T1000 (cell line): ENCODE measurements at regions not wholly inside any gene's neighbourhood (a gene's known extent, or its start where the extent isn't known, plus 50 kb on each side); places are given as distances from the start of the nearest gene placed in this dataset.
"Not testable (repeated sequence)": the region's sequence is repeated elsewhere in the genome, so short reads cannot be mapped to it uniquely, and the experiment has no call there.

Source experiments
- DNase-seq: peaks from one replicate; lab custom pipeline; 2025; ENCODE audit warnings: mixed read lengths; lab: John Stamatoyannopoulos, UW

GRCh38 chr2:91839904-91840868 is 3031.0 kb upstream of the TEKT4 start:
- no peak for DNase-seq

DNA sequence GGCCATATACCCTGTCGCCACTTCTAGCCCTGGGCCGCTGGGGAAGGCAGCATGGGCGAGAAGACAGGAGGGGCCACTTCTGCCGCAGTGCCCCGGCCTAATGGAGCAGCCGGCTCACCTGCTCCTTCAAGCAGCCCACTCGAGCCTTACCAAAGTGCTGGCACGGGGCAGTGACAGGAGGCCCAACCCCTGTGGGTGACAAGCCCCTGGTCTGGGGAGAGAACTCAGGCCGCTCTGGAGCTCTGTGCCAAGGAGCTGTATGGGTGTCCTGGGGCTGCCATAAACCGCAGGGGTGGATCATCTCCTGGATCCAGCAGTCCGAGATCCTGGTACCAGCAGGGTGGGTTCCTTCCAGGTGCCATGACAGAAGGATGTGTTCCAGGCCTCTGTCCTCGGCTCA is 3029.0 kb upstream of the TEKT4 start:
- not testable (repeated sequence) for DNase-seq

DNA sequence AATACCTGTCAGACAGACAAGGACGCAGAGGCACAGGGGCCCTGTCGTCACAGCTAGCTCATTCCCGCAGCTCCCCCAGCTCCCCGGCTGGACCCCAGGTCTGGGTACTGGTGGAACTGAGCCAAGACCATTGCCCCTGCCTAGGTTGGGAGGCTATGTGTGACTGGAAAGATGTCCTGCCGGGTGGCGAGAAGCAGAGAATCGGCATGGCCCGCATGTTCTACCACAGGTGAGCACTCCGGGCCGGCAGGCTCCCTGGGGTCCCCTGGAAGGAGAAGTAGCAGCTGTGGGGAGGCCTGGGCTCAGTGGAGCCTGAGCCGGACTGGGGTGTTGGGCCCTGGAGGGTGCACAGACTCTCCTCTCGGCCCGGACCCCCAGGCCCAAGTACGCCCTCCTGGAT is 3028.3 kb upstream of the TEKT4 start:
- not testable (repeated sequence) for DNase-seq

DNA sequence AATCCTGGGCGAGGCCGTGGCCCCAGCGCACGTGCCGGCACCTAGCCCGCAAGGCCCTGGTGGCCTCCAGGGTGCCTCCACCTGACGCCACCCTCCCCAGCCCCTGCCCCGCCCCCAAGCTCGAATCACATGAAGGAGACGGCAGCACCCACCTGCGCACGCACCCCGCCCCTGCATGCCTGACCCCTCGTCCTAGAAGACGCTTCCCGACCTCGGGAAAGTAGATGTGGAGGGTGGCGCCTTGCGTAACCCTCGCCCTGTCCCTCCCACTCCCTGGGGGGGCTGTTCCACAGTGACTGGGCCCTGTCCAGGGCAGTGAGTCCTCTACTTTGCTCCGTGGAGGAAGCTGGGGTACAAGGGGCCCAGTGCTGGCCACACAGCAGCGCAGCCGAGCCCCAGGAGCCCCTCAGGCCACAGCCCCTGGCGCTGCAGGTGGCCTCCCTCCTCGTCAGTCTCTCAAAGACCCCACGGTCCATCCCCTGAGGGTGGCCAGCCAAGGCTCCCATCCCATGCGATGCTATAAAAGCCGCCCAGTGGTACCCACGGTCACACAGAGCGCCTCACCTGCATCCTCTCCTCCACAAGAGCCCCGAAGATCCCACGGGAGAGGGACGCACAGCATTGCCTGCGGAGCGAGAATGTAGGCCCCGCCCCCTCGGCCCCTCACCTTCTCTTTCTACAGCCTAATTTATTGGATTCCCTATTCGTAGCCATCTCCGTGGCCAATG is 3027.3 kb upstream of the TEKT4 start:
- not testable (repeated sequence) for DNase-seq

DNA sequence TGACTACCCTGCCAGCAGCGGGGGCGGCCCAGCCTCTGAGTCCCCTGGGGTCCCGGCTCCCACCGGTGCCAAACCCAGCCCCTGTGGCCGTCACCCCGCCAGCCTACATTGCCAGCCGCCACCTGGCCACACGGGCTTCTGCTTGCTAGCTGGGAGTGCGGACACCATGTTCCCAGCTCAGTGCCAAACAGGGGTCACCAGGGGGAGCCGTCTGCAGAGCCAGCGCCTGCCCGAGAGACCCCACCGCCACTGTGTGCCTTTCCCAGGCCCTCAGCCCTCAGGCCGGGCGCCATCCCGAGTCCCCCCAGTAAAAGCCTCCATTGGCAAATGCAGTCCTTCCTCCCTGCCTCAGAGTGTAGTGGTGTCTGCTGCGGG is 3026.8 kb upstream of the TEKT4 start:
- DNase-seq = not testable (repeated sequence)

- not testable (repeated sequence) for DNase-seq
These were observed 3024.8 kb upstream of the TEKT4 start for GRCh38 chr2:91846388-91846787.

DNA sequence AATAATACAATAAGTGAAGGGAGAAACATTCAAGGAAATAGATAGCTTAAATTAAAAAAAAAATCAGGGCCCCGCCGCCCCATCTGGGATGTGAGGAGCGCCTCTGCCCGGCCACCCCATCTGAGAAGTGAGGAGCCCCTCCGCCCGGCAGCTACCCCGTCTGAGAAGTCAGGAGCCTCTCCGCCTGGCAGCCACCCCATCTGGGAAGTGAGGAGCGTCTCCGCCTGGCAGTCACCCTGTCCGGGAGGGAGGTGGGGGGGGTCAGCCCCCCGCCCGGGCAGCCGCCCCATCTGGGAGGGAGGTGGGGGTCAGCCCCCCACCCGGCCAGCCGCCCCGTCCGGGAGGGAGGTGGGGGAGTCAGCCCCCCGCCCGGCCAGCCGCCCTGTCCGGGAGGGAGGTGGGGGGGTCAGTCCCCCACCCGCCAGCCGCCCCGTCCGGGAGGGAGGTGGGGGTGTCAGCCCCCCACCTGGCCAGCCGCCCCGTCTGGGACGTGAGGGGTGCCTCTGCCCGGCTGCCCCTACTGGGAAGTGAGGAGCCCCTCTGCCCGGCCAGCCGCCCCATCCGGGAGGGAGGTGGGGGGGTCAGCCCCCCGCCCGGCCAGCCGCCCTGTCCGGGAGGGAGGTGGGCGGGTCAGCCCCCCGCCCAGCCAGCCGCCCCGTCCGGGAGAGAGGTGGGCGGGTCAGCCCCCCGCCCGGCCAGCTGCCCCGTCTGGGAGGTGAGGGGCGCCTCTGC is 3019.4 kb upstream of the TEKT4 start:
- not testable (repeated sequence) for DNase-seq

DNA sequence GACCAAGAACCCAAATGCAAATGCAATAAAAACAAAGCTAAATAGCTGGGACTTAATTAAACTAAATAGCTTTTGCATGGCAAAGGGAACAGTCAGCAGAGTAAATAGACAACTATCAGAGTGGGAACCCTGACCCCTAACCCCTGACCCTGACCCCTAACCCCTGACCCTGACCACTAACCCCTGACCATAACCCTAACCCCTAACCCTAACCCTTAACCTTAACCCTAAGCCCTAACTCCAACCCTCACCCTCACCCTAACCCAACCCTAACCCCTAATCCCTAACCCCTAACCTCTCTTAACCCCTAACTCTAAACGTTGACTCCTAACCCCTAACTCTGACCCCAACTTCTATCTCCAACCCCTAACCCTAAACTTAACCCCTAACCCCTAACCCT is 3014.3 kb upstream of the TEKT4 start:
- DNase-seq = not testable (repeated sequence)

DNA sequence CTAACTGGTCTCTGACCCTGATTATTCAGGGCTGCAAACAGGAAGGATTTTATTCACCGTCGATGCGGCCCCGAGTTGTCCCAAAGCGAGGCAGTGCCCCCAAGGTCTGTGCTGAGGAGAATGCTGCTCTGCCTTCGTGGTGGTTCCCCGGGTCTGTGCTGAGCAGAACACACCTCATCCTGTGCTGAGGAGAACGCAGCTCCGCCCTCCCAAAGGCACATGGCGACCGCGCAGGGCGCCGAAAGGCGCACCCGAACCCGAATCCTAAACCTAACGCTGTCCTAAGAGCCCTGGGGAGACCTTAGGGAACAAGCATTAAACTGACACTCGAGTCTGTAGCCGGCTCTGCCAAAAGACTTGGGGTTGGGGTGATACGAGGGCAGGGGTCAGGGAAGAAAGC is 3013.5 kb upstream of the TEKT4 start:
- not testable (repeated sequence) for DNase-seq

DNA sequence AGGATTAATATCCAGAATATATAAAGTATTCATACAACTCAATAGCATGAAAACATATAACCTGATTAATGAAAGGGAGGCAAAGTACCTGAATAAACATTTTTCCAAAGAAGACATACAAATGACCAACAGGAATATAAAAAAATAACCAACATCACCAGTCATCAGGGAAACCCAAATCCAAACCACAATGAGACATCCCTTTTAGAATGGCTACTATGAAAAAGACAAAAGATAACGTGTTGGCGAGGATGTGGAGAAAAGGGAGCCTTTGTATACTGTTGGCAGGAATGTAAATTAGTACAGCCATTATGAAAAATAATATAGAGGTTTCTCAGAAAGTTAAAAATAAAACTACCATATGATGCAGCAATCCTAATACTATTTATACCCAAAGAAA is 2999.5 kb upstream of the TEKT4 start:
- not testable (repeated sequence) for DNase-seq

DNA sequence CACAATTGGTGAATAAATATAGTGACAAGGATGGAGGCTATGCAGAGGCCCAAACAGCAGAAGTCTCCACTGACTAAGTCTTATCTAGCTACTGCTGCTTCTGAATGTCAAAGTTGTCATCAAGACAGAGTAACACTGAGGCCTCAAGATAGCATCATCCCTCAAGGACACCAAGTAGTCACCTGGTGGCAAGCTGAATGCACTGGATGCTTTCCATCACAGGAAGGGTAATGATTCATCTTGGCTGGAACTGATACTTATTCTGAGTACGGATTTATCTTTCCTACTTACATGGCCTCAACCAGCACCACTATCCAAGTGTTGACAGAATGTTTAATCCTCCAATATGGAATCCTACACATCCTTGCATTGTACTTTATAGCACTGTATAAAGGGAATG is 2997.8 kb upstream of the TEKT4 start:
- not testable (repeated sequence) for DNase-seq

- DNase-seq = not testable (repeated sequence)
These were observed 2993.5 kb upstream of the TEKT4 start for GRCh38 chr2:91877658-91878210.

DNA sequence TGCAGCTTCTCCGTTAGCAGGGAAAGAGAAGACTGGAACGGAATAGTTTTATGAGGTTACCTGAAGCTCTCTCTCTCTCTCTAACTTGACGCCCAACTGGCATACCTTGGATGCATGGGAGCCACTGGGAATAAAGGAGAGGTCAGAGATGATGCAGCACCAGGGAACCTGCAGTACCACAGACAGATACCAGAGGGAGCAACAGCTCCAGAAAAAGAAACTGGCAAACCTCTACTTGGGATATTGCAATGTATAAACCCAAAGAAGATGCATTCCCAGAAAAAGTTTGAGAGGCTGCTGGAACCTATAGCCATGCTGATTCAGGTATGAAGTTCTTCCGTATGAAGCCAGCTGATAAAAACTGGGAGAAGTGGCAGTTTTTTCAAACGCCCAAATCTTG is 2976.1 kb upstream of the TEKT4 start:
- not testable (repeated sequence) for DNase-seq

DNA sequence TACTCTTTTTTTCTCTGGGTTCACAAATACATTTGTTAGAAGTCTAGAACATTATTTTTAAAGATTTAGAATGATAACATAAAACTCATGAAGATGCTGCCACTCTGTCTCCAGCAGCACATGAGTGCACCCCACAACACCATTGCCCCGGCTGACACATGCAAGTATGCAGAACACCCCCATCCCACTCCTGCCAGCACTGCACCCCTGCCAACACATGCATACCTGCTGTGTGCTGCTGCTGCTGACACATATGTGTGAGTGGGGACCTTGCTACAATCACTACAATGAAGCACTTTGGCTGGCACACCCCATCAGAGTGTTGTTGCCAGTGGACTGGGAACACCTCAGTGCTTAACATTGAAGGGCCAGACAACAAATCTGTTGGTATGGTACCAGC is 2953.6 kb upstream of the TEKT4 start:
- DNase-seq = not testable (repeated sequence)
